ENCODE measurements at regions not wholly inside any gene's neighbourhood (a gene's known extent, or its start where the extent isn't known, plus 50 kb on each side); places are given as distances from the start of the nearest gene placed in this dataset.

DNA sequence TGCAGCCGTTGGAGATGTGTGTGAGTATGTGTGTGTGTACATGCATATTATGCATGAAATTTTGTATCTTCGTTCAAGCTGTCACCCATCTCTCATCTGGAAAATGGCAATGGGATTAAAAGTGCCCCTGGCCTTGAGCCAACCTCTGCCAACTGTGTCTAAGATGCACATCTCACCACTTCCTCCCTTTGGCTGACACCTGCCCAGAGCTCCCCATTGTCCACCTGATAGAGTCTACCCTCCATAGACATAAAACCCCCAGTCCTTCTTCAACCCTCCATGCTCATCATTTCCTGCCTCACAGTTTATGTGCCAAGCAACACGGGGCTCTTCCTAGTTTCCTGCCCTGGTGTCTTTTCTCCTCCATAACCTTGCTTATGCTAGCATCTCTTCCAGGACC is 187.5 kb upstream of the HES1 start:
- TF ChIP-seq GATA2 (IDR thresholded peaks at IDR 0.05; ENCODE audit: low read depth, low read length) (no peak), GATA3 (IDR thresholded peaks at IDR 0.05; ENCODE audit: low read depth, low read length) (no peak)

Measured in SH-SY5Y (cell line).